Omental fat pad (tissue), 3 donors: ENCODE measurements at regions not wholly inside any gene's neighbourhood (a gene's known extent, or its start where the extent isn't known, plus 50 kb on each side); places are given as distances from the start of the nearest gene placed in this dataset.
"Not testable (repeated sequence)": the region's sequence is repeated elsewhere in the genome, so short reads cannot be mapped to it uniquely, and the experiment has no call there.

ENCODE experiments used
- ATAC-seq: fragments of 150-250 bp; one replicate; pipeline ENCODE4 v1.9.1; 2016; ENCODE audit warnings: mild to moderate bottlenecking, moderate library complexity; ENCODE audit not compliant: low FRiP score
- DNase-seq: peaks from one replicate; pipeline ENCODE4 v3.0.0-alpha.2; 2019; ENCODE audit warnings: low spot score
- CTCF ChIP-seq, 3 donors: fragments of 450-650 bp; IDR thresholded peaks; one replicate each; pipeline ENCODE4 v1.5.1; 2016 to 2017; ENCODE audit warnings: antibody characterized with exemption in 3 of 3, mild to moderate bottlenecking in 3 of 3, moderate library complexity in 2 of 3

- TF ChIP-seq CTCF (IDR thresholded peaks at IDR 0.05) = no peak
- ATAC-seq = no peak
- DNase-seq = no peak
Measured at GRCh38 chr3:110344897-110345767, 726.5 kb upstream of the NECTIN3 start.

GRCh38 chr3:110349295-110349694 is 722.3 kb upstream of the NECTIN3 start:
- no peak for TF ChIP-seq CTCF (IDR thresholded peaks at IDR 0.05)
- ATAC-seq = no peak
- DNase-seq = no peak

- ATAC-seq (no peak), DNase-seq (no peak)
- no peak for TF ChIP-seq CTCF (IDR thresholded peaks at IDR 0.05)
Measured at GRCh38 chr3:110352841-110353604, 718.6 kb upstream of the NECTIN3 start.

- DNase-seq (no peak), ATAC-seq (no peak)
- TF ChIP-seq CTCF (IDR thresholded peaks at IDR 0.05) = no peak
Measured at GRCh38 chr3:110362751-110363150, 708.9 kb upstream of the NECTIN3 start.

GRCh38 chr3:110367289-110367688 is 704.3 kb upstream of the NECTIN3 start:
- DNase-seq, ATAC-seq: not testable (repeated sequence)

- no peak for DNase-seq
Measured at GRCh38 chr3:110375751-110376518, 695.7 kb upstream of the NECTIN3 start.

More at GRCh38 chr3:110375751-110376518, 695.7 kb upstream of the NECTIN3 start:
- no peak for ATAC-seq
- TF ChIP-seq CTCF (IDR thresholded peaks at IDR 0.05) = no peak
